ENCODE measurements at regions not wholly inside any gene's neighbourhood (a gene's known extent, or its start where the extent isn't known, plus 50 kb on each side); places are given as distances from the start of the nearest gene placed in this dataset.

- TF ChIP-seq CTCF (IDR thresholded peaks at IDR 0.05) (no peak), TCF12 (IDR thresholded peaks at IDR 0.05) (no peak), POLR2AphosphoS5 (IDR thresholded peaks at IDR 0.05; ENCODE audit: low read depth, low read length) (no peak), NRF1 (IDR thresholded peaks at IDR 0.05; ENCODE audit: low read depth, low read length) (no peak), TAF1 (IDR thresholded peaks at IDR 0.05; ENCODE audit: borderline replicate concordance, low read depth, low read length) (no peak), EP300 (IDR thresholded peaks at IDR 0.05; ENCODE audit: borderline replicate concordance in 1 of 2, low read depth in 1 of 2, low read length in 1 of 2) (no peak), PBX3 (IDR thresholded peaks at IDR 0.05) (no peak), CHD2 (IDR thresholded peaks at IDR 0.05; ENCODE audit: low read length, partially characterized antibody) (no peak), RCOR1 (IDR thresholded peaks at IDR 0.05; ENCODE audit: low read length) (no peak), EZH2phosphoT487 (IDR thresholded peaks at IDR 0.05; ENCODE audit: borderline replicate concordance, low read depth) (no peak)
These were observed 1004.0 kb downstream of the ADGRL3 start for GRCh38 chr4:62204136-62204535.
